ENCODE measurements at regions not wholly inside any gene's neighbourhood (a gene's known extent, or its start where the extent isn't known, plus 50 kb on each side); places are given as distances from the start of the nearest gene placed in this dataset.

- H3K36me3 ChIP-seq (ENCODE audit: control insufficient read depth, insufficient read depth, low read length) = no peaks in the 10 kb centered on the region
- no peak overlapping the region for H3K4me3 ChIP-seq (replicated peaks in 1 of 4; ENCODE audit: control extremely low read depth in 1 of 4, insufficient read depth in 1 of 4, low read depth in 3 of 4, low read length in 4 of 4)
- no peaks in the 10 kb centered on the region for H3K9me3 ChIP-seq (ENCODE audit: control insufficient read depth, insufficient read depth, low read depth, low read length)
- H3K79me2 ChIP-seq (ENCODE audit: control insufficient read depth, insufficient read depth, low read length) = no peaks in the 10 kb centered on the region
- no peak for DNase-seq (ENCODE audit: low read depth in 2 of 2)
- H3K27me3 ChIP-seq (ENCODE audit: control insufficient read depth, insufficient read depth, low read length) = no peaks in the 10 kb centered on the region
- H4K20me1 ChIP-seq (ENCODE audit: control insufficient read depth, extremely low read depth, insufficient read depth, low read length) = no peaks in the 10 kb centered on the region
- H3K4me2 ChIP-seq (ENCODE audit: extremely low read depth, insufficient read depth, low read length) = no peak overlapping the region
- H3K4me1 ChIP-seq (ENCODE audit: control insufficient read depth, extremely low read depth, insufficient read depth, low read length) = peaks cover 4% of the 10 kb centered on the region
- no peak overlapping the region for H2AFZ ChIP-seq (ENCODE audit: low read length)
- no peak for TF ChIP-seq CTCF (conservative IDR thresholded peaks at IDR 0.05 in 1 of 2, IDR thresholded peaks at IDR 0.05 in 1 of 2; ENCODE audit: low read depth in 1 of 2, low read length in 2 of 2)
- TF ChIP-seq EZH2 (IDR thresholded peaks at IDR 0.05; ENCODE audit: low read length, missing control alignments) = no peak
- H3K27ac ChIP-seq (ENCODE audit: insufficient read depth, low read length) = no peak overlapping the region
- no peak overlapping the region for H3K9ac ChIP-seq (ENCODE audit: insufficient read depth, low read length)
Observed at GRCh38 chr16:72242757-72243156, 70.8 kb upstream of the PMFBP1 start.

DNA sequence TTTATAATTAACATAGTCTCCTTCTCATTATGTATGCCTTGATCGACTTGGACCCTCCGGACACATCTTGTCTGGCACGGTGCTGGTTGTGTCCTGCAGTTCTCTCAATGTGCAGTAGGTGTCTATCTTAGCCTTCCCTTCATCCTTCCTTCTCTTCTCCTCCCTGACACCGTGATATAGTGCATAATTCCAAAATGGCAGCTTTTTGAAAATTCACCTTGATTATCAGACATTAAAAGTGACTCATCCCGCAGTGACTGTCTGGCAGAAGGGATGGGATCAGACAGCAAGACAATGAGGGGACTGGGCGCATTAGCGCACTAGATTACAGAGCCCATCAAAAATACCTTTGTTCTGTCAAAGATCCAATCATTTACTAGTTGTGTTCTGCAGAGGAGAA, 70.0 kb upstream of the PMFBP1 start:
- H3K4me3 ChIP-seq (replicated peaks in 1 of 4; ENCODE audit: control extremely low read depth in 1 of 4, insufficient read depth in 1 of 4, low read depth in 3 of 4, low read length in 4 of 4) = no peak overlapping the region
- no peaks in the 10 kb centered on the region for H3K4me1 ChIP-seq (ENCODE audit: control insufficient read depth, extremely low read depth, insufficient read depth, low read length)
- DNase-seq (ENCODE audit: low read depth in 2 of 2) = peak; percentile 48 to 66
- H3K4me2 ChIP-seq (ENCODE audit: extremely low read depth, insufficient read depth, low read length) = no peak overlapping the region
- H3K27me3 ChIP-seq (ENCODE audit: control insufficient read depth, insufficient read depth, low read length) = no peaks in the 10 kb centered on the region
- no peaks in the 10 kb centered on the region for H4K20me1 ChIP-seq (ENCODE audit: control insufficient read depth, extremely low read depth, insufficient read depth, low read length)
- TF ChIP-seq EZH2 (IDR thresholded peaks at IDR 0.05; ENCODE audit: low read length, missing control alignments) = no peak
- peak; percentile 98 to 100 for TF ChIP-seq CTCF (conservative IDR thresholded peaks at IDR 0.05 in 1 of 2, IDR thresholded peaks at IDR 0.05 in 1 of 2; ENCODE audit: low read depth in 1 of 2, low read length in 2 of 2)
- H3K36me3 ChIP-seq (ENCODE audit: control insufficient read depth, insufficient read depth, low read length) = no peaks in the 10 kb centered on the region
- no peak overlapping the region for H2AFZ ChIP-seq (ENCODE audit: low read length)
- no peaks in the 10 kb centered on the region for H3K79me2 ChIP-seq (ENCODE audit: control insufficient read depth, insufficient read depth, low read length)
- no peak overlapping the region for H3K9ac ChIP-seq (ENCODE audit: insufficient read depth, low read length)
- H3K27ac ChIP-seq (ENCODE audit: insufficient read depth, low read length) = no peak overlapping the region
- no peaks in the 10 kb centered on the region for H3K9me3 ChIP-seq (ENCODE audit: control insufficient read depth, insufficient read depth, low read depth, low read length)

- Histone ChIP-seq H3K36me3 (ENCODE audit: control insufficient read depth, insufficient read depth, low read length) (no peaks in the 10 kb centered on the region), H3K27me3 (ENCODE audit: control insufficient read depth, insufficient read depth, low read length) (no peaks in the 10 kb centered on the region), H3K4me2 (ENCODE audit: extremely low read depth, insufficient read depth, low read length) (no peak overlapping the region), H3K9ac (ENCODE audit: insufficient read depth, low read length) (no peak overlapping the region), H3K4me1 (ENCODE audit: control insufficient read depth, extremely low read depth, insufficient read depth, low read length) (no peaks in the 10 kb centered on the region), H3K9me3 (ENCODE audit: control insufficient read depth, insufficient read depth, low read depth, low read length) (no peaks in the 10 kb centered on the region), H3K27ac (ENCODE audit: insufficient read depth, low read length) (no peak overlapping the region), H3K79me2 (ENCODE audit: control insufficient read depth, insufficient read depth, low read length) (no peaks in the 10 kb centered on the region), H2AFZ (ENCODE audit: low read length) (no peak overlapping the region), H3K4me3 (replicated peaks in 1 of 4; ENCODE audit: control extremely low read depth in 1 of 4, insufficient read depth in 1 of 4, low read depth in 3 of 4, low read length in 4 of 4) (no peak overlapping the region), H4K20me1 (ENCODE audit: control insufficient read depth, extremely low read depth, insufficient read depth, low read length) (no peaks in the 10 kb centered on the region)
- no peak for DNase-seq (ENCODE audit: low read depth in 2 of 2)
- TF ChIP-seq EZH2 (IDR thresholded peaks at IDR 0.05; ENCODE audit: low read length, missing control alignments) (no peak), CTCF (conservative IDR thresholded peaks at IDR 0.05 in 1 of 2, IDR thresholded peaks at IDR 0.05 in 1 of 2; ENCODE audit: low read depth in 1 of 2, low read length in 2 of 2) (no peak)
Observed at GRCh38 chr16:72241008-72241407, 69.1 kb upstream of the PMFBP1 start.

Data from fibroblast of lung (primary cell).